ENCODE measurements at regions not wholly inside any gene's neighbourhood (a gene's known extent, or its start where the extent isn't known, plus 50 kb on each side); places are given as distances from the start of the nearest gene placed in this dataset.

DNA sequence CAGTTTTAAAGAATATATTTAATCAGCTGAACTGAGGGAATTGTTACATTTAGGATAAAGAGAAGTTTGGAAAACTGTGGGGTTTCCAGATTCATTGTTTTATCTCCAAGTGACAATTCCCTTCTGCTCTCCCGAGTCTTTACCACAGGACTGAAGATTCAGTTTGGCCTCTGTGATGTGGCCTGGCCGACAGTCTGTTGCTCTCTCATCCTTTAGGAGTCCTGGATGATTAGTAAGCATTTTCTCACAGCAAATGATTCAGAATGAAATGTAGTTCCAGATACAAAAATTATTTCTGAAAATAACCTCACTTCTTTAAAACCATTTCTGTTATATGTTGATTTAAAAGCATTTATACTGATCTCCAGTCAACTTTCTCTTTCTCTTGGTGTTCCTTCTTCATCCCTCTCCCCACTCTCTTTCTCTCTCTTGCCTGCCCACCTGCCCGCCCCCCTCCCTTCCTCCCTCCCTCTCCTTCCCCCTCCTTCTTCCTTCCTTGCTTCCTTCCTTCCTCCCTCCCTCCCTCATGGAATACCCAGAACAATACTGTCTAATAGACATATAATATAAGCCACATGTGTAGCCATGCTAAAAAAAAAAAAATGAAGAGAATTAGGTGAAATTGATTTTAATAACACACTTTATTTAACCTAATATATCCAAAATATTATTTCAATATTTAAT lies 254.9 kb downstream of the PRL start:
- TF ChIP-seq MAX (IDR thresholded peaks at IDR 0.05) (no peak), HNF4G (IDR thresholded peaks at IDR 0.05) (no peak), RAD21 (IDR thresholded peaks at IDR 0.05) (no peak), YY1 (IDR thresholded peaks at IDR 0.05) (no peak), CTCF (IDR thresholded peaks at IDR 0.05; ENCODE audit: low read depth, low read length, missing input control) (no peak), SP1 (IDR thresholded peaks at IDR 0.05) (no peak)
